HG03575 (cell line): ENCODE measurements at regions not wholly inside any gene's neighbourhood (a gene's known extent, or its start where the extent isn't known, plus 50 kb on each side); places are given as distances from the start of the nearest gene placed in this dataset.

Experiments
- ATAC-seq: cut with Tn5 transposase; IDR thresholded peaks from one replicate; pipeline ENCODE4 v1.9.1; 2021; ENCODE audit not compliant: unreplicated experiment, insufficient number of reproducible peaks, low FRiP score; ENCODE audit errors: extremely low read depth

DNA sequence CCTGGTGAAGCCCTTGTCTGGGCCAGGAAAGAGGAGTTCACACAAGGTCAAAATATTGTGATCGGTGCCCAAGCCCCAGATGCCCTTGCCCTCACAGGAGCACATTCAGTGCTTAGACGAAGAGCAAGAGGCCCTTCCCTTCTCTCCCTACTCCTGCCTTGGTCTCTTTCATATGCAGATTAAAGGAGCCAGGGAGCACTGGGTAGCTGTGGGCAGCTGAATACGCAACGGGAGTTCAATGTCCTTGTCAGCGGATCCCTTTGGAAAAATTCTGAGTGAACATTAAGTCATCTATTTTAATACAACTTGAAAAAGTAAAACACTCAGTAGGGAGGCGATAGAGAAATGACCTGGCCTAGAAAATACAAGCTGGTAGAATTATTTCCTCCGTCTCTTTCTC lies 1489.4 kb downstream of the AACS start:
- no peak for ATAC-seq

DNA sequence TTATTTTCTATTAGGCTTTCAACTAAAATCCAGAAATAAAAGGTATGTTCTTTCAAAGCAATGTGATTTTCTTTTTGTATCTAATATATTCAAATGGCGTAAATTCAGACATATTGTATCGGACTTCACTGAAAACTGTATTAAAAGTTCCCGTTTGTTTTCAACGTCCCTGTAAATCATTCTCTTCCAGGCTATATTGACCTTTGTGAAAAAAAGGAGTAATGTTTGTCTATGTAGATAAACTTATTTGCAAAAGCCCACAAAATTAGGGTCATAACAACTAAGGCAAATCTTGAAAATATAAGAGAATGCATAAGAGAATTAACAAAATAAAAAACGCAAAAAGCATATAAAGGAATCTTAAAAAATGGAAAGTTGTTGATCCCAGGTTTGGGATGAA lies 1492.4 kb downstream of the AACS start:
- no peak for ATAC-seq

DNA sequence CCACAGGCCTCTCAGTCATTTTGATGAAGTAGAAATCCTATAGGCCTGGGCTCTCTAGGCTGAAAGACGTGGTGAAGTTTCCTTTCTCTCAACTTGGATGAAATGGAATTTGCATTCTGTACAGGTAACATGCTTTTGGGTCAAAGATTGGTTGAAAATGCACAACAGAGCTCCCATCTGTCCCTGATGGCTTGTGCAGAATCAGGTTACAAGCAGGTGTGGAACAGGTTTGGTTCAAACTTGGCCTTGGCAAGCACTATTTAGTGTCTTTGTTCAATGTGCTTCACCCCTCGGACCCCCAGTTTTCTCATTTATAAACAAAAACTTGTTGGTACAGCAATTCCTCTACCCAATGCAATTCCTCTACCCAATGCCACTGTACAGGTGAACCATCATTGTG lies 1493.0 kb downstream of the AACS start:
- ATAC-seq = no peak

DNA sequence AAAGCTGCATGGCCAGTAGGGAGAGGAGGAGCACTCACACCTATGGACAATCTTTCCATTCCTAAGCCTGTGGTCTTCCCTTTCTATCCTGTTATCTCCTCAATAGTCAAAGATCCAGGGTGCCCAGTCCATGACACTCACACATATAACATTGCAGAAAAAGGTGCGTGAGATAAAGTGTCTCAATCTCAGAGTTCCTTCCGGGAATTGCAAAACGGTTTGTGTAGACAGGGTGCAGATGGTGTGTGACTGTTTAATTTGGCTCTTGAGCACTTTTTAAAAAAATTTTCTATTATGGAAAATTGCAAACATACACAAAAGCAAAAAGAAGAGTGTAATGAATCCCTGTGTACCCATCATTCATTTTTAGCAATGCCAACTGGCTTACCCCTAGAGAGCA lies 1493.6 kb downstream of the AACS start:
- ATAC-seq = no peak

DNA sequence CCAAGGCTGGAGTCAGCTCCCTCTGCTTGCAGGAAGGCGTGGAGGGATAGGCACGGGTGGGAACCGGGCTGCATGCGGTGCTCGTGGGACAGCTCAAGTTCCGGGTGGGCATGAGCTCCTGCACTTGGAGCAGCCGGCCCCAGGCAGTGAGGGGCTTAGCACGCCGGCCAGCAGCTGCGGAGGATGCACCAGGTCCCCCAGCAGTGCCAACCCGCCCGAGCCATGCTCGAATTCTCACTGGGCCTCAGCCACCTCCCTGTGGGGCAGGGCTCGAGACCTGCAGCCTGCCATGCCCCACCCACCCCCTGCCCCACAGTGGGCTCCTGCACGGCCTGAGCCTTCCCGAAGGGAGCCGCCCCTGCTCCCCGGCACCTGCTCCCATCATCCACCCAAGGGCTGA lies 1501.8 kb downstream of the AACS start:
- ATAC-seq = no peak

DNA sequence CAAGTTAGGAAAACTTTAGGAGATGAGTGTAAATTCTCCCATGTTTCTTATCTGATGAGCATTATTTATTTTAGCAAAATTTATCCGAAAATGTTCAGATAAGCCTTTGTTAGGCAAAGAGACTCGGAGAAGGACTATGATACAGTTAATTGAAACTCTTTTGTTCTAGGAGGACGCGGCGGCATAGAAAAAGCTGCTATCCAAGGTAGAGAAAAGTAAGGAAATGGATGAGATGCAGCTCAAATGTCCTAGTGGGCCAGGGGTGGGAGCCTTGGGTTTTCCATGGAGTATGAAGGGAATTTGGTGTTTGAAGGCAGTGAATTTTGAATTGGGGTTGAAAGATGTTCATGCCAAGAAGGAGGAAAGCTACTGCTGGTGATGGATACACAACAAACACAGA lies 1504.5 kb downstream of the AACS start:
- no peak for ATAC-seq

DNA sequence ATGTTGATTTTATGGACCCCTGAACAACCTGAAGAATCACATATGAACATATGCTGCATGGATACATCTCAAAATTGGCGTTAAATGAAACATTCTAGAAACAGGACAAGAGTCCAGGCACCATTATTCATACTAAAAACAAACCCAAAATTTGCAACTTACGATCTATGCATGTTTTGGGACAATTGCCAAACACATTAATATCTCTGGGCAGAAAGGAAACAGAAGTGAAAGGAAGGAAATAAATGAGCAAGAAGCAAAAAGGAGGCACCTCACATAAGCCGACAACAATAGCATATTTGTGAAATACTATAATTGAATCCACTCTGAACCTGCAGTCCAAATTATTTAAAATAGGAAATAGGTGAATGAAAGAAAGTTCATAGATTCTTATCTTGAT lies 1505.3 kb downstream of the AACS start:
- ATAC-seq = no peak

DNA sequence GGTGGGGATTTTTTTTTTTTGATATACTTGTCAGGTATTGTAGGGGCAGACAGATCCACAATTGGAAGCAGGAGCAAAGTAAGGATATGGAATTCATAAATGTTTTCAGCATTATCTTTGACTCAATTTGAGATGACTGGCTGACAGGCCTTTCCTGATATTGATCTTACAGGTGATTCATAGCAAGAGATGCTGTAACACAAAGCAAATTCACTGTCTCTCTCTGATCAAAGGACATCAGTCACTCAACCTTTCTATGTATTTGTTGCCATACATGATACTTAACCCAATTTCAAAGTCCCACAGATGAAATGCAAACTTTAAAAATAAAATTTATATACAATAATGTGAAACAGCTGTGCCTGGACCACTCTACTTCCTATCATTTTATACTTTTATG lies 1506.9 kb downstream of the AACS start:
- ATAC-seq = no peak

DNA sequence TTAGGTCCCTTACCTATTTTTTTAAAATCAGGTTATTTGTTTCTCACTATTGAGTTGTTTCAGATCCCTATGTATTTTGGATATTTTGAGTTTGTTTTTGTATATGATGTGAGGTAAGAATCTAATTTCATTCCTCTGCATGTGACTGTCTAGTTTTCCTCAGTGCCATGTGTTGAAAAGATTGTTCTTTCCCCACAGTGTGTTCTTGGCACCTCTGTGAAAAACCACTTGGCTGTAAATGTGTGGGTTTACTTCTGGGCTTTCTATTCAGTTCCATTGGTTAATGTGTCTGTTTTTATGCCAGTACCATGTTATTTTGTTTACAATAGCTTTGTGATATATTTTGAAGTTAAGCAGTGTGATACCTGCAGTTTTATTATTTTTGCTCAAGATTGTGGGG lies 1516.4 kb downstream of the AACS start:
- no peak for ATAC-seq

DNA sequence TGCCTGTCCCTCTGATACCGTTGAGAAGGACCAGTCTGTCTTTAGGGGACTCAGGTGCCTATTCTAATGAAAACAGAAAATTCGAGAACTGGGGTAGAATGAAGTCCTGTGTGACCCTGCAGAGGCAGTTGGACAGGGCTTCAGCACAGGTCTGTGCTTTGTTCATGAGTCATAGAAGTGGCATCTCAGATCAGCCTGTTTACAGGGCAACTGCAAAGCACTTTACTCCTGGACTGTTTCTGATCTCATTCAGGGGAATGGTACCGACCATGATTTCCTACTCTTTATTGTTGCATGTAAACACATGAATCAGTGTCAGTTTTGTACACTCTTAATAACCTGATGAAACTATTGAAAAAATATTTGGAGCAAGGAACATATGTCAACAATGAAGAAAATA lies 1517.0 kb downstream of the AACS start:
- no peak for ATAC-seq

DNA sequence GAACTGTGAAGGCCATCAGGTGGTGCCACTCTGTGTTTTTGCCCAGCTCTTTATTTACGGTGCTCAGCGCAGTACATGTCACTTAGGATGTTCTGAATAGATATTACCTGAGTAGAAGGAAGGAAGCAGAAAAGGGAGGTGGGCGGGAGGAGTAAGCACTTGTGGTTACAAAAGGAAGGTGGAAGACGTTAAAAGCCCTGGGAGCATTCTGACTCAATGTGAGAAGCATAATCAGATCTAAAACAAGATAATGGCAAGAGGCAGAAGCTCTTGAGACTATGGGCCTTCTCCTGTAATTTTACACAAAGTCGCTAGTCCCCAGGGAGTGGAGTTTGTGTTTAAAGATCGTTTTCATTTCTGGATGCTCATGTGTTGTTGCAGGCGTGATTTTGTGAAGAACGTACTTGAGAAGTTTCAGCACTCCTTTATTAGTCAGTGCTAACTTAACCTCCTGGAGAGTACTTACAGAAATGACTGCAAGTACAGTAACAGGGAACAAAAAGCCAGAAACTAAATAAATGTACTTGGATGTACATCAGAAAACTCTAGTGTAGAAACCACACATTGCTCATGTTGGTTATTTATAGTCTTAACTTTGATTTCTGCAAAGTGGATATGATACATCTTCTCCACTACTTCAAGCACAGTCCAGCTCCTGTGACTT lies 1523.5 kb downstream of the AACS start:
- ATAC-seq = no peak

DNA sequence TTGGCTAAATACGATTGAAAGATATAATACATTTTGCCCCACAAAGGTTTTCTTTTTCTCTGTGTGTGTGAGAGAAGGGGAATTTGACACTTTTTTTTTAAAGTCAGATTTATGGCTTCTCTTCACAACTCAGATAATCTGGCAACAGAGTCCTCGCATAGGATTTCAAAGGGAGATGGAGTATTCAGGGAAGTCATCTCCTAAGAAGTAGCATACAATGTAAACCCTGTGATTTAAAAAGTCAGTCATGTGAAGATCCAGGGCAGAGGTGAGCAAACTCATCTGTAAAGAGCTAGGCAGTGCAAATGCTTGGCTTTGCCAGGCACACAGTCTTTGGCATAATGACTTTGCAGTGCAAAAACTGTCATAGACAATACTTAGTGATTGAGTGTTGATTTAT lies 1526.3 kb downstream of the AACS start:
- ATAC-seq = no peak

DNA sequence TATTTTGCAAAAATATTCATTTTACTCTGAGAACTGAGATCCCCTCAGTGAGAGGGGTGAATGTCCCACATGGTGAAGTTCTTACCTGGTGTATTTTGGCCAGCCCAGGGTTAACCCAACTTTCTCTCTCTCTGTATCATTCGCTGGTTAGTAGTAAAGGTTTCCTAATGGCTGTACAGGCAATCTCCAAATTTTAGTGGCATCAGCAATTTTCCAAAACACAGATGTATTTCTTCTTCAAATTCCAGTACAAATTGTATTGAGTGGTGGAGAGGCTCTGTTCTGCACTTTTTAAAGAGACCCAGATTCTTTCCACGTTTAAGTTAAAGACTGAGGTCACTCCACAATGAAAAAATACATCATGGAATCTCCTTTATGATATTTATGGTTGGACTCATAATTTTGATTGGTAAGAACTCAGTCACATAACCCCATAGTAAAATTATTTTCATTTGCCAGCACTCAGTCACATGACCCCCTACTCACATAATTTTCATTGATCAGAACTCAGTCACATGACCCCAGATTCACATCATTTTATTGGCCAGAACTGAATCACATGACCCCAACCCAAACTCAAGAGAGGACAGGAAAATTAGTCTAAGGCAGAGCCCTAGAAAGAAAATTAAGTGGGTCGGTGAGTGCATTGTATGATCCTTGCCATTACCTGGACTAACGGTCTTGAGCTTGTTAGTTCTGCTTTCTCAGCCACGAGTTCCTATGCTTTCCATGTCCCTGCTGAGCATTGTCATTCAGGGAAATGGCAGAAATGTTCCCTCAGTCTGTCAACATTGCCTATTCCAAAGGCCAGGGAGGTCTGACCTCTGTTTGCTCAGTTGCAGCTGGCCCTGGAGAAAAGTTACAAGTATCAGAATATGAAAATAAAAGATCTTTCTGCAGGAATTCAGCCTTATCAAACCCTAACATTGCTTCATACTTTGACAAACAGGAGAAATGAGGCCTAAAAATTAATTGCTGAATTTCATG lies 1536.2 kb downstream of the AACS start:
- ATAC-seq = no peak

DNA sequence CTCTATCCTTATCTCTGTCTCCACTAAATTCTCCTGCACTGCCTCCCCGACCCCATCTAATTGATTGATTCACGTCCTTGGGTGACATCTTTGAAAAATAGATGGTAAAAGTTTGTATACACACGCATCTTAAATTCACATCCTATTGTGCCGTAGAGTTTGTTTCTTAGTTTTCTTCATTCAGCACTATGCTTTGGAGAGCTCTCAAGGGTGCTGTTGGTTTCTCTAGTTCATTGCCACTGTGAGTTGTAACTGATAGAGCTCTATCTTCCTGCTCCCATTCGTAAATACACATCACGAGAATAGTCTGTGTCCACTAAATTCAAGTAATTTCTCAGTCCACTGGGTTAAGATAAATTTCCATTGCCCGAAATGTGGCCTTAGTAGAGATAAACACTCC lies 1537.4 kb downstream of the AACS start:
- no peak for ATAC-seq

DNA sequence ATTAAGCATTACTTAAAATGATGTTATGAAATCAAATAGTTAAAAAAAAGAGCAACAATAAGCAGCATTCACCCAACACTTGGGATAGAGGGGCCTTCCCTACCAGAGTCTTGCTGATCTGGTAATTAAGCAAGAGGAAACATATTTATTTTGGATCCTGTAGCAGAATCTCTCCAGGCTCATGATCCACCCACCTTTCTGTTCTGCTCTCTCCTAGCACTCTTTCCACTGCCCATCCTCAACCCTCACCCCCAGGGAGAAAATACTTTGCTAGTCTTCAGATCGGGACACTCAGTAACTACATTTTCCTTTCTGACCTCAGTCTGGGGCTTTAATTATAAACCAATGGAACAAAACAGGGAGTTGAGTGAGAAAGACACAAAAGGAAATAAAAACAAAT lies 1541.9 kb downstream of the AACS start:
- ATAC-seq = no peak

DNA sequence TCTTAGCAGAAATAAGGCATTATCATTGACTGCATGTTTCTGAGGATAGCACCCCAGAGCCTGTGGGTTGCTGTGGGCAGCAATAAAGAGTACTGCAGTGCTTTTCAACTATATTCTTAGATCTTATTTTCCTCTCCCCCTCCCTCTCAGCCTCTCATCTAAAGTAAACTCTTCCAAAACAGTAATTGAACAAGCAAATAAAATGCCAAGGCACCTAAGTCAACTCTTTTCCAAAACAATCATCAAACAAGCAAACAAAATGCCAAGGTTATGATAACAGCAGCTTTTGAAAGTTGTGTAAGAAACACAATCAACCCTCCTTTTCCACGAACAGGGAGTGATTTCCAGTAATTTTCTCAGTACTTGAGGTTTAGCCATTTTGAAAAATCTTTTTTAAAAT lies 1542.6 kb downstream of the AACS start:
- ATAC-seq = no peak

DNA sequence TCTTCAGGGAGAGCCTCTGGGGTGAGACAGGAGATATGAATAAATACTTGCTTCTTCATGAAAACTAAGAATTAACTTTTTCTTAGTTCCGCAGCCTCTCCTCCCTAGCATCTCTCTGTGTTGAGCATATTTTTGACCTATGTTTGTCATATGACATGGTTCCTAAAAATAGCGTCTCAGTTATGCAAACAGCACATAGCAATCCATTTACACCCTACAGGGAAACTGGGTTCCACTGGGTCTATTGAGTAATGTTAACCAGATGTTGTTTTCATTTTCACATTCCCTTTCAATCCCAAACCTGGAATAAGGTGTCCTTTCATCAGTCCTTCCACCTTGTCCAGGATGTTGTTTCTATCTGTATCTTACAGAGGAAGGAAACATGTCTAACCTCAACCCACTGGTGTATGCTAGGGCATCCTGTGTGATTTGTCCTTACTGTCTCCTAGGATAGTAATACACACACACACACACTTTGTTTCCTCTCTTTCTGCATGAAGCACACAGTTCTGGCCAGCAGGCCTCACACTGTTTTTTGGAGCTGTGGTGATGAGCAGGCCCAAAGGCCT lies 1543.5 kb downstream of the AACS start:
- ATAC-seq = no peak

DNA sequence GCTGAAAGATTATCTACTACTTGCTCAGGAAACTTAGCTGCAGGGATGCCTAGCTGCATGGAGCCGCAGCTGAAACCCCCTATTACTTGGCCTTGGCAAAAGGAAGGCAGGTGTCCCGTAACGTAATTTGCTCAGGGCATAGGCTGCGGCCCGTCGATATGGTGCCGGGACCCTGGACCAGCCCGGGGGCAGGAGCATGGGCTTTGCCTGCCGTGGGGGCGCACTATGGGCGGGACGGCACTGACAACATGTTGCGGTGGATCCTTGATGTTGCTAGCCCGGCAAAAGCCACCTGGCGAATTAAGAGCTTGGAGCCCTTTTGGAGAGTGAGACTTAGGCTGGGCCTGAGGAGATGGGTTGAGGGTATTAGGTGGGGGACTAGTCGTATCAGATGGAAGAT lies 1551.2 kb downstream of the AACS start:
- ATAC-seq = no peak

DNA sequence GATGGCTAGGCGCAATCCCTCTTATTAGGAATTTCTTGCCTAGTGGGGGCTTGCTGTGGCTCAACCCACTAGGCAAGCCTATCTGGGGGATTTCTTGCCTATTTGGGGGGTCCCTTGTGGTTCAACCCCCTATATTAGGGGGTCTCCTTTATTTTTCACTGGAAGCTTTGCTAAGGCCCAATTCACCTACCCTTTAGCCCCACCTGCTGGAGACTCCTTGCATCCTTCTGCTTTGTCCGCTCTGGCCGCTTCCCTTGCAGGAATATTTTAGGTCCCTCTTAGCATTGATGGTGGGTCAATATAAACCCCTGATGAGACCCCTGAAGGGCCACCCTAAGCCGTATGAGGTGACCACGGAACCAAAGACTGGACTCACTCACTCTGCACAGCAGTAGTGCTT lies 1552.1 kb downstream of the AACS start:
- ATAC-seq = no peak

DNA sequence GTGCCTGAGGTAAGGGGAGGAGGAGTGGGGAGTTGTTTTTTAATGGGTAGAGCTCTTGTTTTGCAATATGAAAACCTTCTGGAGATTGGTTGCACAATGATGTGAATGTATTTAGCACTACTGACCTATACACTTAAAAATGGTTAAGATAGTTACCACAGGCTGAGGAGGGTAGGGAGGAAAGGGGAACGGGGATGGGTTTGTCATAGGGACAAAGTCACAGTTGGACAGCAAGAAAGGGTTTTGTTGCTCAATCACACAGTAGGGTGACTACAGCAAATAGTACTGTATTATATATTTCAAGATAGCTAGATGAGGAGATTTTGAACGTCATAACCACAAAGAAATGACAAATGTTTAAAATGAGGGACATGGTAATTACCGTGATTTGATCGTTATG lies 1562.4 kb downstream of the AACS start:
- no peak for ATAC-seq
